H1 (cell line): ENCODE measurements at regions not wholly inside any gene's neighbourhood (a gene's known extent, or its start where the extent isn't known, plus 50 kb on each side); places are given as distances from the start of the nearest gene placed in this dataset.

Source experiments
- TBP ChIP-seq: IDR thresholded peaks from 2 replicates; pipeline ENCODE4 v1.6.1; 2011; ENCODE audit warnings: low read depth, low read length, improper control_type of control experiment

DNA sequence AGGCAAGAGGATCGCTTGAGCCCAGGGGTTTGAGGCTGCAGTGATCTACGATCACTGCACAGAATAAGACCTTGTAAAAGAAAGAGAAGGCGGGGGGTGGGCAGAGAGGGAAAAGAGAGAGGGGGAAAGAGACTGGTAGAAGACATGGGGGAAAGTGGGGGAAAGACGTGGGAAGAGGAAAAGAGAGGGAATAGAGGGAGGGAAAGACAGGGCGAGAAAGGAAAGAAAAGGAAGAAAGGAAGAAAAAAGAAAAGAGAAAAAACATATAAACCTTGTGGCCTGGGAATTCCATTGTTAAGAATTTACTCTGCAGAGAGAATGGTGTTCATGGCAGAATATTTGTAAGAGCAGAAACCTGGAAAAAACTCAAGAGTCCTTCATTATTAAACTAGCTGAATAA lies 120.4 kb downstream of the RMI2 start (continued):
- TF ChIP-seq TBP = no peak
- TF ChIP-seq, all 59 proteins: peak for 0
